ENCODE measurements at regions not wholly inside any gene's neighbourhood (a gene's known extent, or its start where the extent isn't known, plus 50 kb on each side); places are given as distances from the start of the nearest gene placed in this dataset.

- TF ChIP-seq POLR2A (IDR thresholded peaks at IDR 0.05; ENCODE audit: low read depth, low read length) = no peak
- TF ChIP-seq POLR2AphosphoS5 (IDR thresholded peaks at IDR 0.05; ENCODE audit: low read depth, low read length) = no peak
- TF ChIP-seq PAX5 (IDR thresholded peaks at IDR 0.05; ENCODE audit: insufficient read depth, low read length, severe bottlenecking) = no peak
- no peak for TF ChIP-seq TAF1 (IDR thresholded peaks at IDR 0.05; ENCODE audit: low read depth, low read length)
Measured at GRCh38 chr17:71635187-71635586, 485.6 kb upstream of the SOX9 start.
